Keratinocyte (primary cell): ENCODE measurements at regions not wholly inside any gene's neighbourhood (a gene's known extent, or its start where the extent isn't known, plus 50 kb on each side); places are given as distances from the start of the nearest gene placed in this dataset.

Experiments
- DNase-seq: peaks from one replicate; pipeline ENCODE4 v3.0.0-alpha.2; 2011; ENCODE audit warnings: low read depth, missing footprints, low spot score
- FAIRE-seq: peaks from 2 replicates; lab custom pipeline; 2011; peaks lifted over from hg19 to GRCh38; lab: Jason Lieb, UNC
- H2AFZ ChIP-seq: 2 replicates; pipeline ENCODE4 v1.6.0; 2012; ENCODE audit warnings: low read length, control low read depth, inconsistent platforms; ENCODE audit not compliant: control insufficient read depth
- H3K27ac ChIP-seq: 2 replicates; pipeline ENCODE4 v1.5.1; 2011; ENCODE audit warnings: low read length; ENCODE audit not compliant: control insufficient read depth, insufficient read depth
- H3K27me3 ChIP-seq: 3 replicates; pipeline ENCODE4 v1.6.0; 2011; ENCODE audit warnings: low read length; ENCODE audit not compliant: control insufficient read depth, insufficient read depth; ENCODE audit errors: extremely low read depth
- H3K36me3 ChIP-seq, 2 experiments: 2 replicates in 1 of 2; 3 replicates in 1 of 2; pipeline ENCODE4 v1.5.1; 2011; ENCODE audit warnings: low read length in 2 of 2, mild to moderate bottlenecking in 1 of 2; ENCODE audit not compliant: control insufficient read depth in 2 of 2, insufficient read depth in 2 of 2; ENCODE audit errors: extremely low read depth in 1 of 2
- H3K4me1 ChIP-seq: 3 replicates; pipeline ENCODE4 v1.5.1; 2011; ENCODE audit warnings: low read length; ENCODE audit not compliant: control insufficient read depth, insufficient read depth; ENCODE audit errors: extremely low read depth
- H3K4me2 ChIP-seq: 3 replicates; pipeline ENCODE4 v1.6.0; 2011; ENCODE audit warnings: low read depth, low read length; ENCODE audit not compliant: control insufficient read depth, insufficient read depth; ENCODE audit errors: extremely low read depth
- H3K4me3 ChIP-seq, 3 experiments: fragments of 200-600 bp in 1 of 3; sonication (generic) in 1 of 3; 2 replicates in 2 of 3; 3 replicates in 1 of 3; pipeline ENCODE4 v1.5.1; 2011 to 2016; ENCODE audit warnings: low read length in 3 of 3, mild to moderate bottlenecking in 3 of 3, control low read depth in 2 of 3, inconsistent platforms in 1 of 3, low read depth in 1 of 3, mixed read lengths in 1 of 3, mixed run types in 1 of 3, moderate library complexity in 1 of 3; ENCODE audit not compliant: control insufficient read depth in 2 of 3, insufficient read depth in 2 of 3; ENCODE audit errors: extremely low read depth in 1 of 3
- H3K79me2 ChIP-seq: 2 replicates; pipeline ENCODE4 v1.6.0; 2012; ENCODE audit warnings: low read length; ENCODE audit not compliant: control insufficient read depth, insufficient read depth
- H3K9ac ChIP-seq: 3 replicates; pipeline ENCODE4 v1.6.0; 2011; ENCODE audit warnings: low read length; ENCODE audit not compliant: control insufficient read depth, insufficient read depth; ENCODE audit errors: extremely low read depth
- H3K9me1 ChIP-seq: 3 replicates; pipeline ENCODE4 v1.6.0; 2011; ENCODE audit warnings: low read length; ENCODE audit not compliant: control insufficient read depth, insufficient read depth; ENCODE audit errors: extremely low read depth
- H3K9me3 ChIP-seq: 2 replicates; pipeline ENCODE4 v1.5.1; 2012; ENCODE audit warnings: low read depth, low read length; ENCODE audit not compliant: control insufficient read depth
- H4K20me1 ChIP-seq: 3 replicates; pipeline ENCODE4 v1.6.0; 2011; ENCODE audit warnings: low read length; ENCODE audit not compliant: control insufficient read depth, insufficient read depth; ENCODE audit errors: extremely low read depth
- CTCF ChIP-seq, 3 experiments: IDR thresholded peaks in 1 of 3; conservative IDR thresholded peaks in 1 of 3; optimal IDR thresholded peaks in 1 of 3; 2 replicates in 2 of 3; 3 replicates in 1 of 3; pipeline versions ENCODE3 to v1.5.1; 2011; ENCODE audit warnings: low read length in 3 of 3, mild to moderate bottlenecking in 3 of 3, moderate library complexity in 2 of 3, control low read depth in 1 of 3, inconsistent platforms in 1 of 3; ENCODE audit not compliant: insufficient read depth in 2 of 3; ENCODE audit errors: extremely low read depth in 1 of 3
- EZH2 ChIP-seq: IDR thresholded peaks from one replicate; pipeline ENCODE4 v1.6.1; 2012; ENCODE audit warnings: inconsistent platforms, mild to moderate bottlenecking, low read length, moderate library complexity
- dilution Hi-C: fragments of 300-500 bp; cut with MboI; formaldehyde crosslinking; loops from one replicate; pipeline ENCODE4 v1.7.0; 2020; ENCODE audit warnings: low sequenced_read_pairs; ENCODE audit not compliant: extremely low pct_ligation_motif_present

- Histone ChIP-seq H3K4me2 (no peak overlapping the region), H3K79me2 (no peaks in the 10 kb centered on the region), H3K4me3 (no peak overlapping the region), H3K27ac (no peak overlapping the region), H3K9ac (no peak overlapping the region), H3K4me1 (no peaks in the 10 kb centered on the region), H3K36me3 (no peaks in the 10 kb centered on the region), H2AFZ (no peak overlapping the region), H3K27me3 (no peaks in the 10 kb centered on the region), H3K9me1 (no peaks in the 10 kb centered on the region), H4K20me1 (no peaks in the 10 kb centered on the region), H3K9me3 (no peaks in the 10 kb centered on the region)
- no peak for FAIRE-seq
- no peak for DNase-seq
- dilution Hi-C loops = no loop called here
- TF ChIP-seq CTCF (optimal IDR thresholded peaks at IDR 0.05 in 1 of 3, IDR thresholded peaks at IDR 0.05 in 1 of 3, conservative IDR thresholded peaks at IDR 0.05 in 1 of 3; ENCODE audit: extremely low read depth in 1 of 3, insufficient read depth in 2 of 3, low read length in 3 of 3) = no peak
- no peak for TF ChIP-seq EZH2
Observed at GRCh38 chr7:52135403-52135802, 818.8 kb upstream of the COBL start.

GRCh38 chr7:52129278-52129677, 812.7 kb upstream of the COBL start:
- Histone ChIP-seq H3K4me3 (no peak overlapping the region), H3K36me3 (no peaks in the 10 kb centered on the region), H3K79me2 (no peaks in the 10 kb centered on the region), H4K20me1 (no peaks in the 10 kb centered on the region), H3K9me3 (no peaks in the 10 kb centered on the region), H3K4me2 (no peak overlapping the region), H3K9ac (no peak overlapping the region), H3K9me1 (no peaks in the 10 kb centered on the region), H3K27me3 (no peaks in the 10 kb centered on the region), H3K27ac (no peak overlapping the region), H3K4me1 (no peaks in the 10 kb centered on the region), H2AFZ (no peak overlapping the region)
- TF ChIP-seq EZH2 (no peak), CTCF (optimal IDR thresholded peaks at IDR 0.05 in 1 of 3, IDR thresholded peaks at IDR 0.05 in 1 of 3, conservative IDR thresholded peaks at IDR 0.05 in 1 of 3; ENCODE audit: extremely low read depth in 1 of 3, insufficient read depth in 2 of 3, low read length in 3 of 3) (no peak)
- DNase-seq = no peak
- dilution Hi-C loops = no loop called here
- FAIRE-seq = no peak
